ENCODE measurements at regions not wholly inside any gene's neighbourhood (a gene's known extent, or its start where the extent isn't known, plus 50 kb on each side); places are given as distances from the start of the nearest gene placed in this dataset.

GRCh38 chr11:116375221-116375620 lies 397.6 kb downstream of the BUD13 start:
- H3K9me3 ChIP-seq (ENCODE audit: control insufficient read depth, insufficient read depth, low read length) = no peaks in the 10 kb centered on the region
- no peak for TF ChIP-seq CTCF (IDR thresholded peaks at IDR 0.05; ENCODE audit: low read depth, low read length)
- ChIA-PET CTCF (no interaction called here), POLR2A (no interaction called here)
- H3K27ac ChIP-seq (ENCODE audit: low read depth, low read length) = no peak overlapping the region
- H3K27me3 ChIP-seq (ENCODE audit: control insufficient read depth, insufficient read depth, low read length) = no peaks in the 10 kb centered on the region
- H3K4me3 ChIP-seq (ENCODE audit: low read depth, low read length) = no peak overlapping the region
- DNase-seq (ENCODE audit: low read depth, low spot score) = no peak

DNA sequence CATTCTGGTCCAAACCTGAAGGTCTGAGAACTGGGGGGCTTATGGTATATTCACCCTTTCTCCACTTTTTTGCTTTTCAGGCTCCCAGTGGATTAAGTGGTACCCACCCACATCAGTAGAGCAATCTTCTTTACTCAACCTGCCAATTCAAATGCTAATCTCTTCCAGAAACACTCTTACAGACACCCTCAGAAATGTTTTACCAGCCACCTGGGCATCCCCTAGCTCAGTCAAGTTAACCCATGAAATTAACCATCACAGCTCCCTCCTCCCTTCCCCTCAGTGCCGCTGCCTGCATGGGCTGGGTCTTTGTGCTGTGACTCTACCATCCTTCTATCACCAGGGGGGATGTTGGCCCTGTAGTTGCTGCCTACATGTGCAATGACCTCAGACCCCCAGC lies 398.7 kb downstream of the BUD13 start:
- no peak for DNase-seq (ENCODE audit: low read depth, low spot score)
- no peak overlapping the region for H3K27ac ChIP-seq (ENCODE audit: low read depth, low read length)
- H3K4me3 ChIP-seq (ENCODE audit: low read depth, low read length) = no peak overlapping the region
- no peaks in the 10 kb centered on the region for H3K27me3 ChIP-seq (ENCODE audit: control insufficient read depth, insufficient read depth, low read length)
- no peak for TF ChIP-seq CTCF (IDR thresholded peaks at IDR 0.05; ENCODE audit: low read depth, low read length)
- CTCF ChIA-PET = no interaction called here
- POLR2A ChIA-PET = no interaction called here
- no peaks in the 10 kb centered on the region for H3K9me3 ChIP-seq (ENCODE audit: control insufficient read depth, insufficient read depth, low read length)

DNA sequence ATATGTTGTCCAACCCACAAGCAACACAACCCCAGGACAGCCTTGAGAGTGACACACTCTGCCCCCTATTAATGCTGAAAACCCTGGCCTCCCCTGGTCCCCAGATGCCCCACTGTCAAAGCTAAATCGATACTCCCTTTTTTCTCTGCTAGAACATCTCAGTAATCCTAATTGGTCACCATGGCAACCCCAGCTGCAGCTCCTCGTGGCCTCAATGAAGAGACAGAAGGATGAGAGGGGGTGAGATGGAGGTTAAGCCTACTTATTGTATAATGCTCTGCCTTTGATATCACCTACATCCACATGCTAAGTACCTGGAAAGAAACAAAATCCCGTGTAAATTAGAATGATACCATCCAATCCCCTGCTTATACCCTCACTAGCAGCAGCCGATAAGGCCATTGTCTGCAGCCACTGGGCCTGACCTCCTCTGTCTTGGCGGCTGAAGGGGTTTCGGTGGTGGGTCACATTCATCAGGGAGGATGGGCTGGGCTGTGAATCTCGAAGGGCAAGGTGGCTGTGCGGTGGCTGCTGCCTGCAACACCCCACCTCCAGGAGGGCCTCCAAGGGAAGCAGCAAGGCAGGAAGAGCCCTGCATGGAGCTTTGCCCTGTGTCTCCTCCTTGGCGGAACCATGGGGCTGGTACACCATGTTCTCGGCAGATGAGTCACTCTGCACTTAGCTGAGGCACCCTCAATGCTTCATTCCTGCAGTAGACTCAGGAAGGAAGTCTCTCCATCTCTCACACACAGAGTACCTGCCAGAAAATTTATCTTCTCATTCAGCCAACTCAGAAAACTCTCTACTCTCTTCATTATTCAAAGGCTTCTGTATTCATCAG lies 399.5 kb downstream of the BUD13 start:
- Histone ChIP-seq H3K27me3 (ENCODE audit: control insufficient read depth, insufficient read depth, low read length) (no peaks in the 10 kb centered on the region), H3K4me3 (ENCODE audit: low read depth, low read length) (no peak overlapping the region), H3K27ac (ENCODE audit: low read depth, low read length) (no peak overlapping the region), H3K9me3 (ENCODE audit: control insufficient read depth, insufficient read depth, low read length) (no peaks in the 10 kb centered on the region)
- DNase-seq (ENCODE audit: low read depth, low spot score) = no peak
- ChIA-PET CTCF (no interaction called here), POLR2A (no interaction called here)
- no peak for TF ChIP-seq CTCF (IDR thresholded peaks at IDR 0.05; ENCODE audit: low read depth, low read length)

DNA sequence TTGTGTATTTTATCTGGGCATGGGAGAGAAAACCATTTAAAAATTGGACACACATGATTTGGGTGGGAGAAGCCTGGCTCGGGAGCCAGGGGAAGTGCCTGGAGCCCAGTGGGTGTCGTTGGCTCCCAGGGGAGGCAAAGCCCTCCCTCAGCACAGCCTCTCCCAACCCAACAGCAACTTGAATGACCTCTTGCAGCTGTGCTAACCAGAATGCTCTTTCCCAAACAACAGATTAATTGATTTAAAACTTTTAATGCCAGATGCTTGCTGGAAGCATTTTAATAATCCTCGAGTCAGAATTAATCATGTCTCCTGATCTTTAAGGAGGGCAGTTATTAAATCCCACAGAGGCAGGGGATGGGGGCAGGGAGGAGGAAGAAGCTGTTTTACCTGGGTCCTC lies 401.6 kb downstream of the BUD13 start:
- no peaks in the 10 kb centered on the region for H3K27me3 ChIP-seq (ENCODE audit: control insufficient read depth, insufficient read depth, low read length)
- ChIA-PET POLR2A (no interaction called here), CTCF (no interaction called here)
- no peaks in the 10 kb centered on the region for H3K9me3 ChIP-seq (ENCODE audit: control insufficient read depth, insufficient read depth, low read length)
- DNase-seq (ENCODE audit: low read depth, low spot score) = no peak
- no peak overlapping the region for H3K27ac ChIP-seq (ENCODE audit: low read depth, low read length)
- no peak overlapping the region for H3K4me3 ChIP-seq (ENCODE audit: low read depth, low read length)
- TF ChIP-seq CTCF (IDR thresholded peaks at IDR 0.05; ENCODE audit: low read depth, low read length) = no peak

DNA sequence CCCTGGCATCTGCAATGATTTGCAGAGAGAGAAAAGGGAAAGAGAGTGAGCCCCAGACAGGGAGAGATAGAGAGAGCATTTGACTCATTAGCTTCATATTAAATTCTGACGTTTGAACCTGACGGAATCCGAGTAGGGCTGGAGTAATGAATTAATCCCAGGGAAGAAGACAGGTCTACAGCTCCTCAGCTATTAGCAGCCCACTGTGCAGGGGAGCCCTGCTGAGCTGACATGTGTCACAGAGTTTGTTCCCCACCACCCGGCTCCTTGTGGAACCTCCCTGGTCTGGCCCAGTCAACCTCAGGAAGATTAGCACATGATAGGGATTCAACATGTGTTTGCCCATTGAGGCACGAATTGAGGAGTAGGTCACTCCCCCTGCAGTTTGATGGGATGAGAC lies 404.0 kb downstream of the BUD13 start:
- CTCF ChIA-PET = no interaction called here
- POLR2A ChIA-PET = no interaction called here

More for the DNA sequence above, 404.0 kb downstream of the BUD13 start:
- Histone ChIP-seq H3K4me3 (ENCODE audit: low read depth, low read length) (no peak overlapping the region), H3K27me3 (ENCODE audit: control insufficient read depth, insufficient read depth, low read length) (no peaks in the 10 kb centered on the region), H3K27ac (ENCODE audit: low read depth, low read length) (no peak overlapping the region), H3K9me3 (ENCODE audit: control insufficient read depth, insufficient read depth, low read length) (no peaks in the 10 kb centered on the region)
- DNase-seq (ENCODE audit: low read depth, low spot score) = no peak
- TF ChIP-seq CTCF (IDR thresholded peaks at IDR 0.05; ENCODE audit: low read depth, low read length) = no peak
